ENCODE measurements at regions not wholly inside any gene's neighbourhood (a gene's known extent, or its start where the extent isn't known, plus 50 kb on each side); places are given as distances from the start of the nearest gene placed in this dataset.
"Not testable (repeated sequence)": the region's sequence is repeated elsewhere in the genome, so short reads cannot be mapped to it uniquely, and the experiment has no call there.

DNA sequence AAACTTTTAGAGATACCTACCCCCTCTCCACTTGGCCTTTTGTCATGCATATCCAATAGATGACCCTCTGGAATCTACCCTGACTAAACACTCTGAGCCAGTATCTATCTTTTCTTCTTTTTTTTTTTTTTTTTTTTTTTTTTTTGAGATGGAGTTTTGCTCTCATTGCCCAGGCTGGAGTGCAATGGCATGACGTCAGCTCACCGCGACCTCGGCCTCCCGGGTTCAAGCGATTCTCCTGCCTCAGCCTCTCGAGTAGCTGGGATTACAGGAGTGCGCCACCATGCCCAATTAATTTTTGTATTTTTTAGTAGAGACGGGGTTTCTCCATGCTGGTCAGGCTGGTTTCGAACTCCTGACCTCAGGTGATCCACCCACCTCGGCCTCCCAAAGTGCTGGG is 50.8 kb upstream of the GRIN2B start:
- H3K27me3 Mint-ChIP-seq (ENCODE audit: low read depth); H3K27ac Mint-ChIP-seq; CTCF ChIA-PET; DNase-seq; intact Hi-C loops (cut with micrococcal nuclease); H3K4me1 Mint-ChIP-seq (ENCODE audit: low read depth); H3K9me3 Mint-ChIP-seq; H3K36me3 Mint-ChIP-seq (ENCODE audit: low read depth); H3K4me3 Mint-ChIP-seq: not testable (repeated sequence)

DNA sequence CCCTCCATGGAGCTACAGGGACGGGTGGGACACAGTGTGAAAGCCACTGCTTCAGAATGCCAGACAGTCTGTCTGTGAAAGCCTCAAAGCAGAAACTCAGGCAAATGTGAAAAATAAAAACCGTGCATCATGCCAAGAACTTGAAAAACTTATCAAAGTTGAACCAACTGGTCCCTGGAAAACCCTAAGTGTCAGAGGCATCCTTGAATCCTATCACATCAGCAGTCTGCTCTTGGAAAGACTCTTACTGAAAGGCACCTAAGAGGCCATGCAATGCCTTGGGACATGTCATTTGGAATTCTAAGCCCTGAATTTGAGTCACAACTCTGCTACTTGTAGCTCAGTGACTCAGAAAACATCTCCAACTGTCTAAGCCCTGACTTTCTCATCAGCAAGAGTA is 62.4 kb upstream of the GRIN2B start:
- no peaks in the 10 kb centered on the region for H3K4me1 Mint-ChIP-seq (ENCODE audit: low read depth)
- no peak for DNase-seq
- no peaks in the 10 kb centered on the region for H3K27me3 Mint-ChIP-seq (ENCODE audit: low read depth)
- no peak overlapping the region for H3K27ac Mint-ChIP-seq
- H3K9me3 Mint-ChIP-seq = peaks cover 5% of the 10 kb centered on the region
- H3K4me3 Mint-ChIP-seq = no peak overlapping the region
- intact Hi-C loops (cut with micrococcal nuclease) = no loop called here
- H3K36me3 Mint-ChIP-seq (ENCODE audit: low read depth) = no peaks in the 10 kb centered on the region
- CTCF ChIA-PET = no interaction called here

DNA sequence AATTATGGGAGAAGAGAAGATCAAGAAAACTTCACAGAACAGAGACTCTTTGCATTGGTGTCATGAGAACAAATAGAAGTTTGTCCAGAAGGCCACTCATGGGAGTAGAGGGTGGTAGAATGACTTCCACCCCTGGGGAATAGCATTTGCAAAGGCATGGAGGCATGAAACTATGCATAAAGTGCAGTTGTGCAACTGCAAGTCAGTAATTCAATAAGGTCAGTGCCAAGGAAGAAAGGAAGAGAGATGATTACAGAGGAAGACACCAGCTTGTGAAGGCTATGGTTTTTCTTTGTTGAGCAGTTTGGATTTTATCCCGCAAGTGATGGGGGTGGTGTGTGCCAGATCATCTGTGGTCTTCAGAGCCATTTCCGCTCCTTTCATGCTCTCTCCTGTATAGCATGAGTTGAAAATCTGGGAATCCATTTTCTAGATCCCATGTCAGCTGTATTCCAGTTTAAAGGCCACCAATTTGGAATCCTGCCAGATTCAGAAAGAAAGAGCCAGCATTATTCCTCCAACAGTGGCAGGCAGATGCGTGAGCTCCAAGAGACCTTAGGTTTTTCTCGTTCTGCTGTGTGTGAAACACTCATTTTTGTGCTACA is 67.6 kb upstream of the GRIN2B start:
- no peaks in the 10 kb centered on the region for H3K4me1 Mint-ChIP-seq (ENCODE audit: low read depth)
- no peak overlapping the region for H3K4me3 Mint-ChIP-seq
- no peaks in the 10 kb centered on the region for H3K36me3 Mint-ChIP-seq (ENCODE audit: low read depth)
- H3K27me3 Mint-ChIP-seq (ENCODE audit: low read depth) = peaks cover 2% of the 10 kb centered on the region
- intact Hi-C loops (cut with micrococcal nuclease) = no loop called here
- no peak for DNase-seq
- CTCF ChIA-PET = no interaction called here
- no peaks in the 10 kb centered on the region for H3K9me3 Mint-ChIP-seq
- H3K27ac Mint-ChIP-seq = no peak overlapping the region

DNA sequence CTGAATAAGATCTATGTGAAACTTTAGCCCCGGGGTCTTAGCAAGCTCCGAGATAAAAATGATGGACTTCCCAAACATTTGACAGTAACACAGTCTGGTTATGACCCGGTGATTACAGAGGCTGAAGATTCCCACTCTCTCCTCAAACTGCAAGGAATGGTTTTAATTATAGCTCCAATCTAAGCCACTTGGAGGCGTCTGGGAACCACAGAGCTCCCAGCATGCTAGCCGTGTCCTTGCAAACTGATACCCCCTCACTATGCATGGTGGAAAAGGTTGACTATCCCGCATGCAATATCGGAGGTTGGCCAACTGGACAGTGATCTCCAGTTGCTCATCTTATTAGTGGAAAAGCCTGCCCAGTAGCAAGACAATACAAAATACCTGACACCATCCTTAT is 76.5 kb upstream of the GRIN2B start:
- no peak overlapping the region for H3K27ac Mint-ChIP-seq
- DNase-seq = no peak
- H3K4me1 Mint-ChIP-seq (ENCODE audit: low read depth) = no peaks in the 10 kb centered on the region
- no peaks in the 10 kb centered on the region for H3K9me3 Mint-ChIP-seq
- no peak overlapping the region for H3K4me3 Mint-ChIP-seq
- CTCF ChIA-PET = no interaction called here
- intact Hi-C loops (cut with micrococcal nuclease) = no loop called here
- no peaks in the 10 kb centered on the region for H3K36me3 Mint-ChIP-seq (ENCODE audit: low read depth)
- peaks cover 3% of the 10 kb centered on the region for H3K27me3 Mint-ChIP-seq (ENCODE audit: low read depth)

DNA sequence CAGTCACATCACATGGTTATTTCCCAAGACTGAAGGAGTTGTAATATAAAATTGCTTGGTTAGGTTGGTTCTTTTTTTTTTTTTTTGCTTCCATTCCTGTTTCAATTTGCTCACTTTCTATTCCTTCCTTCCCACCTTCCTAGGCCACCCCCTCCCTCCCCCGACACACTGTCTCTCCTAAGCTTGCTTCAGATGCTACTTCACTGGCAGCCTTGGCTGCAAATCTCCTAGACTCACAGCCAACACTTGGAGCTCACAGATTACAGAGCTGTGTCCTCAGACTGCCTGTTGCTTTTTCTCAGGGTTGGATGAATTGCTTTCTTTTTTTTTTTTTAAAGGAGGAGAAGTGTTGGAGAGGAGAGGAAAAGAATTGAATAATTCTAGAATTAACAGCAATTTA is 77.3 kb upstream of the GRIN2B start:
- DNase-seq = no peak
- no peak overlapping the region for H3K27ac Mint-ChIP-seq
- H3K4me1 Mint-ChIP-seq (ENCODE audit: low read depth) = no peaks in the 10 kb centered on the region
- H3K9me3 Mint-ChIP-seq = no peaks in the 10 kb centered on the region
- peaks cover 3% of the 10 kb centered on the region for H3K27me3 Mint-ChIP-seq (ENCODE audit: low read depth)
- intact Hi-C loops (cut with micrococcal nuclease) = no loop called here
- no peak overlapping the region for H3K4me3 Mint-ChIP-seq
- CTCF ChIA-PET = no interaction called here
- H3K36me3 Mint-ChIP-seq (ENCODE audit: low read depth) = no peaks in the 10 kb centered on the region

DNA sequence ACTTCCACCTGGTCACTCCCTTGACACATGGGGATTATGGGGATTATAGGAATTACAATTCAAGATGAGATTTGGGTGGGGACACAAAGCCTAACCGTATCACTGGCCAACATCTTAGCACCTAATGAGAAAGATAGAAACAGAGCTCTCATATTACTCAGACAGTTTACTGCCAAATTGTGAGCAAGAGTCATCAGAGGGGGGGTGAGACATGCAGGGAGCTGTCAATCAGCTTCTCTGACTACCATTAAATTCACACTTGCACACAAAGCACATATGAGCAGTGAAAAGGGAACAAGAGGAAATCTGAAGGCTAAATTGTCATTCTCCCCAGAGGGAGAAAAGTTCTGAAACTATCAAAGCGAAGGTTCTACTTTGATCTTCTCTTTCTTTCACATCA is 78.1 kb upstream of the GRIN2B start:
- H3K4me3 Mint-ChIP-seq = no peak overlapping the region
- CTCF ChIA-PET = no interaction called here
- intact Hi-C loops (cut with micrococcal nuclease) = no loop called here
- H3K27ac Mint-ChIP-seq = no peak overlapping the region
- peaks cover 3% of the 10 kb centered on the region for H3K27me3 Mint-ChIP-seq (ENCODE audit: low read depth)
- H3K36me3 Mint-ChIP-seq (ENCODE audit: low read depth) = no peaks in the 10 kb centered on the region
- no peak for DNase-seq
- no peaks in the 10 kb centered on the region for H3K4me1 Mint-ChIP-seq (ENCODE audit: low read depth)
- H3K9me3 Mint-ChIP-seq = no peaks in the 10 kb centered on the region

DNA sequence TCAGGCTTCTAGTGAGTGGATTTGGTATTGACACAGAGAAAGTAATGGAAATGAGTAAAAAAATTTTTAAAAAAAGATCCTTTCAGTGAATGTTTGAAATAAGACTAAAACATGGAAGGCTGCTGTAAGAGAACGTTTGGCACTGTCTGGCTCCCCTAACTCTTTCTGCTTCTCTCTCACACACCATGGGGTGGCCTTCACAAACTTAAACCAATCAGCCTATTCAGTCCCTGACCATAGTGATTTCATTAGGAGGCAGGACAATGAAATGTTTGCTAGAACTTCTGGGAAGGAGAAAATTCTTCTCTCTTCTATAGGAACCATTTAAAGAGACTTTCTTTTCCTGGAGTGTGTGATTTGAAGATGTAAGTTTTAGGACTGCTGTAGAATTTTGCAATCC is 84.2 kb upstream of the GRIN2B start:
- no peaks in the 10 kb centered on the region for H3K4me1 Mint-ChIP-seq (ENCODE audit: low read depth)
- intact Hi-C loops (cut with micrococcal nuclease) = no loop called here
- no peak for DNase-seq
- H3K27ac Mint-ChIP-seq = no peak overlapping the region
- no peaks in the 10 kb centered on the region for H3K27me3 Mint-ChIP-seq (ENCODE audit: low read depth)
- no peak overlapping the region for H3K4me3 Mint-ChIP-seq
- H3K9me3 Mint-ChIP-seq = no peaks in the 10 kb centered on the region
- H3K36me3 Mint-ChIP-seq (ENCODE audit: low read depth) = no peaks in the 10 kb centered on the region
- CTCF ChIA-PET = no interaction called here

DNA sequence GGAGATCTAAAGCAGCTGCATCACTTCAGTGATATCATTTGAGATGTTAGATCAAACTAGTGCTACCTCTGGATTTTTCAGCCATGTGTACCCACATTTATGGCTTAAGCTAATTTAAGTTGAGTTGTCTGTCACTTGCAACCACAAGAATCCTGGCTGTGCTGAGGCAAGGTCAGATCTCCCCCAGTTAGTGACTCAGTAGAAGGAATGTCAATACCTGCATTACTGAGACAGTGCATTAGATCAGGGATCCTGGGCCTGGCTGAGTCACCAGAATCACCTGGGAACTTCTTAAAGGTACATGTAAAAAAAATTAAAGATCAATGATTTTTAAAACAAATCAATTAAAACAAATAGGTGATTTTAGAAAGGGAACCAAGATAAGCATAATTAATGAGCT is 84.6 kb upstream of the GRIN2B start:
- H3K27ac Mint-ChIP-seq = no peak overlapping the region
- CTCF ChIA-PET = no interaction called here
- no peak for DNase-seq
- no peaks in the 10 kb centered on the region for H3K36me3 Mint-ChIP-seq (ENCODE audit: low read depth)
- H3K27me3 Mint-ChIP-seq (ENCODE audit: low read depth) = no peaks in the 10 kb centered on the region
- intact Hi-C loops (cut with micrococcal nuclease) = no loop called here
- no peaks in the 10 kb centered on the region for H3K9me3 Mint-ChIP-seq
- no peaks in the 10 kb centered on the region for H3K4me1 Mint-ChIP-seq (ENCODE audit: low read depth)
- no peak overlapping the region for H3K4me3 Mint-ChIP-seq

DNA sequence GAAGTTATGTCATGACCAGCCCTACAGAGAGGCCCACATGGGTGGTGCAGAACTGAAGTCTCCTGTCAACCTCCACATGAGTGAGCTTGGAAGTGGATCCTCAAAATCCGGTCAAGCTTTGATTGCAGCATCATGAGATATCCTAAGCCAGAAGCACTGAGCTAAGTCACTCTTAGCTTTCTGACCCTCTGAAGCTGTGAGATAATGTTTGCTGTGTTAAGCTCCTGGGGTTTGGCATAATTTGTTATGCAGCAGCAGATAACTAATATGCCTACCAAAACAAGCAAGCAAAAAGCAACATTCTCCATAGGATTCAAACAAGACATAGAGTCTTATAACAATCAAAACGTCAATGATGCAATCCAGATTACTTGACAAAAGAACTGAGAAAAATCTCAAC is 87.6 kb upstream of the GRIN2B start:
- H3K27ac Mint-ChIP-seq = no peak overlapping the region
- DNase-seq = no peak
- intact Hi-C loops (cut with micrococcal nuclease) = no loop called here
- H3K27me3 Mint-ChIP-seq (ENCODE audit: low read depth) = no peaks in the 10 kb centered on the region
- no peak overlapping the region for H3K4me3 Mint-ChIP-seq
- H3K36me3 Mint-ChIP-seq (ENCODE audit: low read depth) = no peaks in the 10 kb centered on the region
- CTCF ChIA-PET = no interaction called here
- no peaks in the 10 kb centered on the region for H3K4me1 Mint-ChIP-seq (ENCODE audit: low read depth)
- H3K9me3 Mint-ChIP-seq = no peaks in the 10 kb centered on the region

DNA sequence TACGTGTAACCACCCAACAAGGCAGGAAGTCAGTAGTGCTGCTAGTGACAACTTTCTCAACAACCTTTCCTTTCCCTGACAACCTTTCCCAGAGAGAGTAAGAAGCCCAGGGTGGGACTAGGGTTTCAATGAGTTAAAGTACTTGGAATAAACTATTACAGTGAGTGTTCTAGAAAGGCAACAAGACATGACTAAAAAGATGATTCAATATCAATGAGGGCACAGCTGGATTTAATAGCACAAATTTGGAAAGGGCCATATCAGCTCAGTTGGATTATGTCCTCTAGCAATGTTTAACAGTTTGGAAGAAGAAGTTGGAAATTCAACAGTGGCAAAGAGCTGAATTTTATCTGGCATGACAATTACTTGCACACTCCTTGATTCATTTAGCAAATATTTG is 90.4 kb upstream of the GRIN2B start:
- H3K27ac Mint-ChIP-seq = no peak overlapping the region
- no peaks in the 10 kb centered on the region for H3K36me3 Mint-ChIP-seq (ENCODE audit: low read depth)
- no peaks in the 10 kb centered on the region for H3K4me1 Mint-ChIP-seq (ENCODE audit: low read depth)
- no peak overlapping the region for H3K4me3 Mint-ChIP-seq
- peaks cover 2% of the 10 kb centered on the region for H3K9me3 Mint-ChIP-seq
- intact Hi-C loops (cut with micrococcal nuclease) = no loop called here
- H3K27me3 Mint-ChIP-seq (ENCODE audit: low read depth) = no peaks in the 10 kb centered on the region
- CTCF ChIA-PET = no interaction called here
- no peak for DNase-seq

DNA sequence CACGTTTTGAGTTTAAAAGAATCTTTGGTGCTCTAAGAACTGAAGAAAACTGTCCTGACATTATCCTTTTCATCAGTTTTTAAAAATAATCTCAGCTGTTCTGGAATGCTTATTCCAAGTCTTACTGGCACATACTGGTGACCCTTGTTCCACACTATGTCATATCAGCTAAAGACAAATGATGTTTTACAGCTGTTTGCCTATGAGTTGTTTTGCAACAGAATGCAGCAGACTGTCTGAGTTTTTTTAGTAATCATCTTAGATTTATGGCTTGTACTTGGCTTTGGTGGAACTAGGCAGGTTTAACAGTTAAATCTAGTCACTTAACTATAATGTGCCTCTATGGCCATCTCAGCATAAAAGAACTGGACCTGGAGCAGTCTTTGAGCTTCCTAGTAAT is 91.6 kb upstream of the GRIN2B start:
- H3K27ac Mint-ChIP-seq = no peak overlapping the region
- no peaks in the 10 kb centered on the region for H3K27me3 Mint-ChIP-seq (ENCODE audit: low read depth)
- CTCF ChIA-PET = no interaction called here
- H3K4me1 Mint-ChIP-seq (ENCODE audit: low read depth) = no peaks in the 10 kb centered on the region
- H3K36me3 Mint-ChIP-seq (ENCODE audit: low read depth) = no peaks in the 10 kb centered on the region
- no peak overlapping the region for H3K4me3 Mint-ChIP-seq
- intact Hi-C loops (cut with micrococcal nuclease) = no loop called here
- no peak for DNase-seq
- H3K9me3 Mint-ChIP-seq = peaks cover 4% of the 10 kb centered on the region

DNA sequence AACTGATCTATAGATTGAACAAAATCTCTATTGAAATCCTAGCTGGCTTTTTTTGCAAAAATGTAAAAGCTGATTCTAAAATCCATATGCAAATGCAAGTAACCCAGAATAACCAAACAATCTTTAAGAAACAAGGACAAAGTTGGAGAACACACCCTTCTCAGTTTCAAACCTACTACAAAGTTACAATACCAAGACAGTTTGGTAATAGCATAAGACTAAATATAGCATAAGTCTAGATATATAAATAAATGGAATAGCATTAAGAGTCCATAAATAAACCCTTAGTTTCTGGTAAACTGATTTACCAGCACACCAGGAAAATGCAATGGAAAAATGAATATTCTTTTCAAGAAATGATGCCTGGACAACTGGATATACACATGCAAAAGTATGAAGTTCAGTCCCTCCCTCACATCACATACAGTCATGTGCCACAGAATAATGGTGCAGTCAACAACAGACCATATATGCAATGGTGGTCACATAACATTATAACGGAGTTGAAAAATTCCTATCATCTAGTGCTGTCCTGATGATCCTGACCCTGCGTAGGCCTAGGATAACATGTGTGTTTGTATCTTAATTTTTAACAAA is 94.5 kb upstream of the GRIN2B start:
- H3K36me3 Mint-ChIP-seq (ENCODE audit: low read depth) = no peaks in the 10 kb centered on the region
- DNase-seq = no peak
- no peaks in the 10 kb centered on the region for H3K27me3 Mint-ChIP-seq (ENCODE audit: low read depth)
- H3K4me3 Mint-ChIP-seq = no peak overlapping the region
- peaks cover 4% of the 10 kb centered on the region for H3K9me3 Mint-ChIP-seq
- intact Hi-C loops (cut with micrococcal nuclease) = no loop called here
- no peaks in the 10 kb centered on the region for H3K4me1 Mint-ChIP-seq (ENCODE audit: low read depth)
- CTCF ChIA-PET = interaction anchor here (0.6 kb wide), 1 partner anchor 41 kb away, joined by 3 read pairs; no protein-coding TSS in a partner anchor
- H3K27ac Mint-ChIP-seq = no peak overlapping the region

DNA sequence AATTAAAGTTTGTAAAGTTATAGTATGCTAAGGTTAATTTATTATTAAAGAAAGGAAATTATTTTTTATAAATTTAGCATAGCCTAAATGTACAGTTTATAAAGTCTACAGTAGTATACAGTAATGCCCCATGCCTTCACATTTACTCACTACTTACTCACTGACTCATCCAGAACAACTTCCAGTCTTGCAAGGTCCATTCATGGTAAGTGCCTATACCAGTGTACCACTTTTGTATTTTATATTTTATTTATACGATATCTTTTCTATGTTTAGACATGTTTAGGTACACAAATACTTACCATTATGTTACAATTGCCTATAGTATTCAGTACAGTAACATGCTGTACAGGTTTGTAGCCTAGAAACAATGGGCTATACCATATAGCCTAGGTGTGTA is 95.1 kb upstream of the GRIN2B start:
- no peaks in the 10 kb centered on the region for H3K36me3 Mint-ChIP-seq (ENCODE audit: low read depth)
- H3K4me3 Mint-ChIP-seq = no peak overlapping the region
- H3K9me3 Mint-ChIP-seq = peaks cover 4% of the 10 kb centered on the region
- no peaks in the 10 kb centered on the region for H3K27me3 Mint-ChIP-seq (ENCODE audit: low read depth)
- H3K27ac Mint-ChIP-seq = no peak overlapping the region
- CTCF ChIA-PET = interaction anchor here (0.6 kb wide), 1 partner anchor 41 kb away, joined by 3 read pairs; no protein-coding TSS in a partner anchor
- H3K4me1 Mint-ChIP-seq (ENCODE audit: low read depth) = no peaks in the 10 kb centered on the region
- intact Hi-C loops (cut with micrococcal nuclease) = no loop called here
- no peak for DNase-seq

Measured in activated naive CD4-positive, alpha-beta T cell treated with anti-CD3 and anti-CD28 coated beads for 36 hours (primary cell).